HCEC 1CT (cell line): ENCODE measurements at regions not wholly inside any gene's neighbourhood (a gene's known extent, or its start where the extent isn't known, plus 50 kb on each side); places are given as distances from the start of the nearest gene placed in this dataset.
"Not testable (repeated sequence)": the region's sequence is repeated elsewhere in the genome, so short reads cannot be mapped to it uniquely, and the experiment has no call there.

Experiments
- DNase-seq: peaks from one replicate; pipeline ENCODE4 v3.0.0-alpha.2; 2017

GRCh38 chr5:16392718-16393117 is 72.9 kb downstream of the ZNF622 start:
- DNase-seq: no peak

GRCh38 chr5:16391858-16392649 is 73.5 kb downstream of the ZNF622 start:
- no peak for DNase-seq

GRCh38 chr5:16390825-16391224 is 74.8 kb downstream of the ZNF622 start:
- no peak for DNase-seq

- no peak for DNase-seq
These were observed 80.0 kb downstream of the ZNF622 start for GRCh38 chr5:16385516-16386090.

- DNase-seq: no peak
These were observed 80.8 kb downstream of the ZNF622 start for GRCh38 chr5:16384804-16385203.

GRCh38 chr5:16384222-16384621 is 81.4 kb downstream of the ZNF622 start:
- no peak for DNase-seq

- no peak for DNase-seq
These were observed 82.0 kb downstream of the ZNF622 start for GRCh38 chr5:16383544-16384052.

- DNase-seq: no peak
These were observed 83.6 kb downstream of the ZNF622 start for GRCh38 chr5:16382047-16382446.

- DNase-seq: no peak
These were observed 86.8 kb downstream of the ZNF622 start for GRCh38 chr5:16378762-16379161.

- DNase-seq: no peak
These were observed 93.1 kb downstream of the ZNF622 start for GRCh38 chr5:16372493-16372892.

- no peak for DNase-seq
These were observed 99.1 kb downstream of the ZNF622 start for GRCh38 chr5:16366491-16366890.

GRCh38 chr5:16364910-16365309 is 100.7 kb downstream of the ZNF622 start:
- no peak for DNase-seq

GRCh38 chr5:16353439-16353838 is 112.2 kb downstream of the ZNF622 start:
- not testable (repeated sequence) for DNase-seq

GRCh38 chr5:16350816-16351215 is 114.8 kb downstream of the ZNF622 start:
- no peak for DNase-seq

- DNase-seq: no peak
These were observed 119.2 kb downstream of the ZNF622 start for GRCh38 chr5:16346380-16346779.

- no peak for DNase-seq
These were observed 120.1 kb downstream of the ZNF622 start for GRCh38 chr5:16345454-16345853.

- no peak for DNase-seq
These were observed 139.5 kb downstream of the ZNF622 start for GRCh38 chr5:16326137-16326536.

GRCh38 chr5:16321284-16321683 is 141.7 kb upstream of the MARCHF11 start:
- no peak for DNase-seq

- DNase-seq: no peak
These were observed 135.9 kb upstream of the MARCHF11 start for GRCh38 chr5:16315501-16315900.

GRCh38 chr5:16313761-16314160 is 134.2 kb upstream of the MARCHF11 start:
- DNase-seq: no peak

- peak; percentile 69 for DNase-seq
These were observed 133.2 kb upstream of the MARCHF11 start for GRCh38 chr5:16312785-16313184.

- DNase-seq: no peak
These were observed 132.1 kb upstream of the MARCHF11 start for GRCh38 chr5:16311666-16312065.

GRCh38 chr5:16306812-16307211 is 127.2 kb upstream of the MARCHF11 start:
- DNase-seq: no peak

- DNase-seq: peak; percentile 53
These were observed 125.3 kb upstream of the MARCHF11 start for GRCh38 chr5:16304846-16305245.

GRCh38 chr5:16296946-16297345 is 117.4 kb upstream of the MARCHF11 start:
- no peak for DNase-seq
